ENCODE measurements at regions not wholly inside any gene's neighbourhood (a gene's known extent, or its start where the extent isn't known, plus 50 kb on each side); places are given as distances from the start of the nearest gene placed in this dataset.

DNA sequence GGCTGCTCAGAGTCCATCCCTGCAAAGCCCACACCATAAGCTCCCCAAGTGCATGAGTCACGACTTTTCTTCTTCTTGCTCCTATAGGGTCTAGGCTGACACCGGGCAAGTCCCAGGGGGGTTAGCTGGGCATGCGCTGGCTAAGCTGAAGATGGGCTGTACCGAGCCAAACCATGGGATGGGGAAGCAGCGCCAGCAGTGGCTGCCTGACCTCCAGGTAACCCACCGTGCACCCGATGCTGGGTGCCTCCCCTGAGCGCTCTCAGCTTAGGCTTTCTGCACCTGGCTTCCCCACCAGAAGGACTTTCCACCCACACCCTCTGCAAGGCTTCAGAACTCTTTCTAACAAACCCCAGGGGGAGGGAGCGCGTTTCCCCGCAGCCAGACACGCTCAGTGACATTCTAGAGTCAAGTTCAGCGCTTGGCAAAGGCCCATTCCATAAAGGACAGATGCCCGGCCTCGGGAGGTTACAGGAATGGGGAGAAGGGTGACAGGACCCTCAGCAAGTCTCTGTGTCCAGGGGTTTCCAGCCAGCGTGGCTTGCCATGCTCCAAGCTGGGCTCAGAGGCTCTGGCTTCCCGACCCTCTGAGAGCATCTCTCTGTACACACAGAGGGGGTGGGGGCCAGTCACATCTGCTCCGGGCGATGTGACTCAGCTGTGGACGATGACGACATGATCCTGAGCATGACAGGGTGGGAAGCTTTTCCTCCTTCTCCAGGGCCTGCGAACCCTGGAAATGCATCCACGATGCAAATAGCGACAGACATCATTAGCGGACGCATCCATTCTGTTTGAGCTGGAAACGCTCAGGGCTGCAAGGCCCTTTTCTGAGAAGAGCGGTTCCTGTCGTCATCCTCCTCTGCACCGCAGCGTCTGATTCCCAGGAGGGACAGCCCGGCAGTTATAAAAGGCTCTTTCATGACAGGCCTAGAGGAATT is 107.8 kb downstream of the SIK1 start:
- H3K27ac ChIP-seq (ENCODE audit: low read depth, low read length) = peak overlapping the region; percentile 74
- TF ChIP-seq, protein P1, sequence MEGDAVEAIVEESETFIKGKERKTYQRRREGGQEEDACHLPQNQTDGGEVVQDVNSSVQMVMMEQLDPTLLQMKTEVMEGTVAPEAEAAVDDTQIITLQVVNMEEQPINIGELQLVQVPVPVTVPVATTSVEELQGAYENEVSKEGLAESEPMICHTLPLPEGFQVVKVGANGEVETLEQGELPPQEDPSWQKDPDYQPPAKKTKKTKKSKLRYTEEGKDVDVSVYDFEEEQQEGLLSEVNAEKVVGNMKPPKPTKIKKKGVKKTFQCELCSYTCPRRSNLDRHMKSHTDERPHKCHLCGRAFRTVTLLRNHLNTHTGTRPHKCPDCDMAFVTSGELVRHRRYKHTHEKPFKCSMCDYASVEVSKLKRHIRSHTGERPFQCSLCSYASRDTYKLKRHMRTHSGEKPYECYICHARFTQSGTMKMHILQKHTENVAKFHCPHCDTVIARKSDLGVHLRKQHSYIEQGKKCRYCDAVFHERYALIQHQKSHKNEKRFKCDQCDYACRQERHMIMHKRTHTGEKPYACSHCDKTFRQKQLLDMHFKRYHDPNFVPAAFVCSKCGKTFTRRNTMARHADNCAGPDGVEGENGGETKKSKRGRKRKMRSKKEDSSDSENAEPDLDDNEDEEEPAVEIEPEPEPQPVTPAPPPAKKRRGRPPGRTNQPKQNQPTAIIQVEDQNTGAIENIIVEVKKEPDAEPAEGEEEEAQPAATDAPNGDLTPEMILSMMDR (conservative IDR thresholded peaks at IDR 0.05) = no peak
- no peaks in the 10 kb centered on the region for H3K36me3 ChIP-seq (ENCODE audit: control insufficient read depth, insufficient read depth, low read length)
- H3K4me1 ChIP-seq (ENCODE audit: control insufficient read depth, insufficient read depth, low read length) = no peaks in the 10 kb centered on the region
- no peaks in the 10 kb centered on the region for H3K9me3 ChIP-seq (ENCODE audit: control insufficient read depth, low read length)
- DNase-seq = no peak
- Mint-ChIP-seq H3K27me3 (ENCODE audit: insufficient read depth) (peaks cover 2% of the 10 kb centered on the region), H3K4me3 (no peak overlapping the region), H3K9me3 (peaks cover 19% of the 10 kb centered on the region), H3K27ac (no peak overlapping the region), H3K4me1 (no peaks in the 10 kb centered on the region), H3K36me3 (ENCODE audit: low read depth) (peaks cover 1% of the 10 kb centered on the region)
- no peaks in the 10 kb centered on the region for H3K27me3 ChIP-seq (ENCODE audit: control insufficient read depth, insufficient read depth, low read length, poor library complexity, severe bottlenecking)
- no peak overlapping the region for H3K4me3 ChIP-seq (ENCODE audit: low read length)
- 86 to 89% methylated on average over 19 to 32 of the region's 32 CpGs for WGBS, 2 experiments (ENCODE audit: insufficient coverage in 1 of 2, insufficient read length in 1 of 2)
- no peak overlapping the region for H3K9ac ChIP-seq (ENCODE audit: extremely low read depth, low read length, poor library complexity, severe bottlenecking)

DNA sequence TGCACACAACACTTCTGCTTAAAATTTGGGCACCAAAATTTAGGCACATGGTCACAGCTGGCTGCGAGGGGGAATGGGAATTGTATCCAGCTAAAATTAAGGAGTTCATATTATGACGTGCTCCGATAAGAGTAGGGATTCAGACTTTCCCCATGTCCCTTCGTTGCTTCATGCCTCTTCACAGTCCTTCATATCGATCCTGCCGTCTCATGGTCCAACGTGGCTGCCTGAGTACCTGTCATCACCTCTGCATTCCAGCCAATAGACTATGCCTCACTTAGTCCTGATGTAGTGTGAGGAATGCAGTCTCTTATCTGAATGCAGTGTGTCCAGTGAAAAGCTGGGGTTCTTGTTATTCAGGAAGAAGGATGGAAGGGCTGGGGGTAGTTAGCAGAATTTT is 108.6 kb downstream of the SIK1 start:
- Mint-ChIP-seq H3K27ac (no peak overlapping the region), H3K27me3 (ENCODE audit: insufficient read depth) (peaks cover 2% of the 10 kb centered on the region), H3K4me3 (no peak overlapping the region), H3K9me3 (peaks cover 19% of the 10 kb centered on the region), H3K36me3 (ENCODE audit: low read depth) (peaks cover 1% of the 10 kb centered on the region), H3K4me1 (no peaks in the 10 kb centered on the region)
- no peak overlapping the region for H3K4me3 ChIP-seq (ENCODE audit: low read length)
- TF ChIP-seq, protein P1 (conservative IDR thresholded peaks at IDR 0.05) = no peak
- H3K4me1 ChIP-seq (ENCODE audit: control insufficient read depth, insufficient read depth, low read length) = no peaks in the 10 kb centered on the region
- DNase-seq = no peak
- 97 to 98% methylated on average over 7 of the region's 7 CpGs for WGBS, 2 experiments (ENCODE audit: insufficient coverage in 1 of 2, insufficient read length in 1 of 2)
- H3K27me3 ChIP-seq (ENCODE audit: control insufficient read depth, insufficient read depth, low read length, poor library complexity, severe bottlenecking) = no peaks in the 10 kb centered on the region
- no peak overlapping the region for H3K27ac ChIP-seq (ENCODE audit: low read depth, low read length)
- H3K36me3 ChIP-seq (ENCODE audit: control insufficient read depth, insufficient read depth, low read length) = no peaks in the 10 kb centered on the region
- H3K9me3 ChIP-seq (ENCODE audit: control insufficient read depth, low read length) = no peaks in the 10 kb centered on the region
- no peak overlapping the region for H3K9ac ChIP-seq (ENCODE audit: extremely low read depth, low read length, poor library complexity, severe bottlenecking)

DNA sequence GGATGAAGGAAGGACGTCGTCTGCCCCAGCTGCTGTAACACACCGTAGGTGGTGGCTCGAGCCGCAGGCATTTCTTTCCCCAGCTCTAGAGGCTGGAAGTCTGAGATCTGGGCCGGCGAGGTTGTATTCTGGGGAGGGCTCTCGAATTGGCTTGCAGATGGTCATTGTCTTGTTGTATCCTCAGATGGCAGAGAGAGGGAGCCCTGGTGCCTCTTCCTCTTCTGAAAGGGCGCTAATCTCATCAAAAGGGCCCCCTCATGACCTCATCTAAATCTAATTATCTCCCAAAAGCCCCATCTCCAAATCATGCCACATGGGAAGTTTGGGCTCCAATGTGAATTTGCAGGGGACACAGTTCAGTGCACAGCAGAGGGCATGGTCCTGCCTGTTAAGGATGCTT is 109.0 kb downstream of the SIK1 start:
- peaks cover 1% of the 10 kb centered on the region for H3K36me3 Mint-ChIP-seq (ENCODE audit: low read depth)
- Histone ChIP-seq H3K36me3 (ENCODE audit: control insufficient read depth, insufficient read depth, low read length) (no peaks in the 10 kb centered on the region), H3K4me3 (ENCODE audit: low read length) (no peak overlapping the region), H3K9ac (ENCODE audit: extremely low read depth, low read length, poor library complexity, severe bottlenecking) (no peak overlapping the region), H3K9me3 (ENCODE audit: control insufficient read depth, low read length) (no peaks in the 10 kb centered on the region), H3K27ac (ENCODE audit: low read depth, low read length) (no peak overlapping the region), H3K4me1 (ENCODE audit: control insufficient read depth, insufficient read depth, low read length) (no peaks in the 10 kb centered on the region), H3K27me3 (ENCODE audit: control insufficient read depth, insufficient read depth, low read length, poor library complexity, severe bottlenecking) (no peaks in the 10 kb centered on the region)
- TF ChIP-seq, protein P1 (conservative IDR thresholded peaks at IDR 0.05) = peak; percentile 27
- DNase-seq = no peak
- H3K4me1 Mint-ChIP-seq = no peaks in the 10 kb centered on the region
- H3K27me3 Mint-ChIP-seq (ENCODE audit: insufficient read depth) = peaks cover 2% of the 10 kb centered on the region
- peaks cover 19% of the 10 kb centered on the region for H3K9me3 Mint-ChIP-seq
- no peak overlapping the region for H3K27ac Mint-ChIP-seq
- WGBS, 2 experiments (ENCODE audit: insufficient coverage in 1 of 2, insufficient read length in 1 of 2) = 83% methylated on average over 9 of the region's 9 CpGs; no CpG with 5 or more reads in 1 of the 2 experiments
- H3K4me3 Mint-ChIP-seq = no peak overlapping the region
